LNCaP clone FGC (cell line): ENCODE measurements at regions not wholly inside any gene's neighbourhood (a gene's known extent, or its start where the extent isn't known, plus 50 kb on each side); places are given as distances from the start of the nearest gene placed in this dataset.

Experiments
- DNase-seq: peaks from one replicate; pipeline ENCODE4 v3.0.0-alpha.2; 2011; ENCODE audit warnings: low read depth
- H3K4me3 ChIP-seq: 2 replicates; pipeline ENCODE4 v1.5.1; 2011; ENCODE audit warnings: mild to moderate bottlenecking, low read depth, low read length, control low read depth
- TF ChIP-seq, protein P1 (sequence below): IDR thresholded peaks from 2 replicates; pipeline ENCODE4 v1.5.1; 2012; ENCODE audit warnings: mild to moderate bottlenecking; ENCODE audit not compliant: control insufficient read depth, insufficient read depth; ENCODE audit errors: extremely low read depth

DNA sequence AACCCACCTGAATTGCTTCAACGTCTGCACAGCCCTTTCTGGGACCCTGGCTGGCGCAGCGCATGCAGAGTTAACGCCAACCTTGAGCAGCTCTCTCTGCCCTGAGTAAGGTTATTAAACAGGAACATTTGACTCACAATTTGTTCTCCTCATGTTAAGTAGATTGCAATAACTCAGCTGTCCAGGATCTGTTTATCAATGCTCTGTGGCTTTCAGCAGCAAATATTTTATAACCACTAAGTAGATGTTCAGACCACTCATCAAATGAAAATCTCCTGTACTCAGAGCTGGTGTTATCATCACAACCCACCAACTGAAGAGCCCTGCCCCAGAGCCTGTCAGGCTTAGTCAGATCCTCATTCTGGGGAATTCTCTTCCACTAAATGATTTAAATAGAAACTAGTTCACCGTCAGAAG, 403.0 kb downstream of the ZNF608 start:
- TF ChIP-seq, protein P1, sequence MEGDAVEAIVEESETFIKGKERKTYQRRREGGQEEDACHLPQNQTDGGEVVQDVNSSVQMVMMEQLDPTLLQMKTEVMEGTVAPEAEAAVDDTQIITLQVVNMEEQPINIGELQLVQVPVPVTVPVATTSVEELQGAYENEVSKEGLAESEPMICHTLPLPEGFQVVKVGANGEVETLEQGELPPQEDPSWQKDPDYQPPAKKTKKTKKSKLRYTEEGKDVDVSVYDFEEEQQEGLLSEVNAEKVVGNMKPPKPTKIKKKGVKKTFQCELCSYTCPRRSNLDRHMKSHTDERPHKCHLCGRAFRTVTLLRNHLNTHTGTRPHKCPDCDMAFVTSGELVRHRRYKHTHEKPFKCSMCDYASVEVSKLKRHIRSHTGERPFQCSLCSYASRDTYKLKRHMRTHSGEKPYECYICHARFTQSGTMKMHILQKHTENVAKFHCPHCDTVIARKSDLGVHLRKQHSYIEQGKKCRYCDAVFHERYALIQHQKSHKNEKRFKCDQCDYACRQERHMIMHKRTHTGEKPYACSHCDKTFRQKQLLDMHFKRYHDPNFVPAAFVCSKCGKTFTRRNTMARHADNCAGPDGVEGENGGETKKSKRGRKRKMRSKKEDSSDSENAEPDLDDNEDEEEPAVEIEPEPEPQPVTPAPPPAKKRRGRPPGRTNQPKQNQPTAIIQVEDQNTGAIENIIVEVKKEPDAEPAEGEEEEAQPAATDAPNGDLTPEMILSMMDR = no peak
- H3K4me3 ChIP-seq = no peak overlapping the region
- DNase-seq = no peak

DNA sequence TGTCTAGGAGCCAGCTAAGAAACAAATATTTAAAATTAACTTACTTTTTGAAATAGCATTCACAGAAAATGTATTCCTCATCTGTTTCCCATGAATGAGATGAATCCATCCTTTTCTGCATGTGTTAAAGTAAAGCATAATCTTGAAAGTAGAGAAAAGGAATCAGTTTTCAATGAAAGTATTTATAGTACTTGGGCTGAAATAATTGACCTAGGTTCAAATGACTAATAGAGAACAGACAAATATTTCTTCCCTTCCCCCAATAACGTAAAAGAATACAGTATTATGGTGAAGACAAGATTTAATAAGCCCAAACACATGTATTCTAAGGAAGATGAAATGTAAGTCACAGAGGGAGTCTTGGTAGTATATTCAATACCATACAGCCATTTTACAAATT, 403.5 kb downstream of the ZNF608 start:
- no peak for DNase-seq
- TF ChIP-seq, protein P1 = no peak
- no peak overlapping the region for H3K4me3 ChIP-seq

DNA sequence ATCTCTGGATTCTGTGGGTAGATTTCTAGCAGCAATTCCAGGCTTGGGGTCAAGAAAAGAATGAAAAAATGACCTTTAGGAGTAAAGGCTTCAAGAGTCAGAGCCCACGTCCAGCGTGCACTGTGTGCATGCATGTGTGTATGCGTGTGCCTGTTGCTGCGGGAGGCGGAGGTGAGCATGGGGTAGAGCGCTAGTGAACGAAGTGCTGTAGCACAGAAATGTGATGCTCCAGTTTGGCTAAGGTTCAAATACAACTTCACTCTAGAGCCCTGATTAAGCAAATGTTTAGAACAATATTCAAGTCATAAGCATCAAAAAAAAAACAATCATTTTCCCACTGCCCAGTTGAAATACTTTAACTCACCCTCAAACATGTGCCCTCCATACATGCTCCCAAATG, 403.9 kb downstream of the ZNF608 start:
- TF ChIP-seq, protein P1 = no peak
- no peak for DNase-seq
- no peak overlapping the region for H3K4me3 ChIP-seq

DNA sequence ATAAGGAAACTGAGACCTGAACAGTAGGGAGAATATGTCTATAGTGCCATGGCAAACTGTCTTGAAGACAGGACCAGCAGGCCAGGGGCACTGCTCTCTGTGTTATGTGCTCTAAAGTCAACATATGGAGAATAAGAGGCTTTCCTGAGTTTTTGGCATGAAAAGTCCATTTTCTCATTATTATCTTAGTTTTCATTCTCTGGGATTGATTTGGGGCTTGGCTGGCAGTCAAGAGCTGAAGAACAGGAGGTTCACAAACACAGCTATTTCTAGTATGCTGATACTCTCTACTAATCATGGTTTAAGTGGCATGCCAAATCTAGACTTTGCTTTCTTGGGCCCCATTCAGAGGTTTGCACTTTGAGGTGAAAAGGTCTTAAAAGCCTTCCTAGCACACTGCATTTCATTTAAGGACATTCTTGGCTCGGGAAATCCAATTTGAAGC, 404.4 kb downstream of the ZNF608 start:
- no peak overlapping the region for H3K4me3 ChIP-seq
- TF ChIP-seq, protein P1 = no peak
- no peak for DNase-seq

DNA sequence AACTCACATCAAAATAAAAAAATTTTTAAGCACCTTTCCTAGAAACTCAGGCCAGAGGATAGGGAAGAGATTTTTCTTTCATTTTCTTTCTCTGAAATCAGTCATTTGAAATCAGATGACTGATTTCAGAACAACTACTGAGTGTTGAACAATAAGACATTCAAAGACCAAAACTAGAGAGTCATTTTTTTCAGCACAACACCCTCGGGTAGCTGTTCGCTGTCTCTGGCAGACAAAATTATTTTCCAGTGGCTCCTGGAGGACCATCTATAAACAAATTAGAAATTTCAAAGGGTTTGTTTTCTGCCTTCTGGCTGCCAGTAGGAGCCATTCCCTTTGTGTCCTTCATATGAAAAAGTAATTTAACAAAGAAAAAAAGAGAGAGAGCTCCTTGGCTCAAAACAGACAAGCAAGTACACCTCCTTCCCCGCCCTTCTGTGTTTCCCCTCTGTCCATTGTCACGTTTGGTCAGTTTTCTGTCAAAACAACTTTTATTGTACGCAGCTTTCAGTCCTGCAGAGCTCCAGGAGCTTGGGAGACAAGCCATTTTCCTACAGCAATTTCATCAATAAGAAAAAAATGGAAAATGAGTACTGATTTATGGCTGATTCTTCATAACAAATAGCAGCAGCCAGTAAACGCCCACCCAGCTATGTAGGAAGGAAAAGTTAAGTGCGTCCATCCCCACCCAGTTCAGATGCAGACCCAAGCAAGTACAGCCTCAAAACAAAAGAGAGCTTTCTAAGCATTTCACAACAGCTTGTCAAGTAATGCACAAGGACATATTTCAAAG, 405.2 kb downstream of the ZNF608 start:
- no peak for DNase-seq
- H3K4me3 ChIP-seq = no peak overlapping the region
- TF ChIP-seq, protein P1 = no peak

DNA sequence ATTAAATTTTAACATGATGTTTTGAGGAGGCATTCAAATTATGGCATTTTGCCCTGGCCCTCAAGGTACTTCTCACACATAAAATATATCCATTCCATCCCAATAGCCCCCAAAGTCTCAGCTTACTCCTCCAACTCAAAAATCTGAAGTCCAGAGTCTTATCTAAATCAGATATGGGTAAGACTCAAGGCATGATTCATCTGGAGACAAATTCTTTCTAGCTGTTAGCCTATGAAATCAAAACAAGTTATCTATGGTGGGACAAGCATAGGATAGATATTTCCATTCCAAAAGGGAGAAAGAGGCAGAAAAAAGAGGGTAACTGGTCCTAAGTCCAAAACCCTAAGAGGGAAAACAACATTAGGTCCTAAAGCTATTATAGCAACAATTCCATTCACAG, 408.4 kb downstream of the ZNF608 start:
- no peak overlapping the region for H3K4me3 ChIP-seq
- no peak for DNase-seq
- TF ChIP-seq, protein P1 = no peak
